T1000 (cell line): ENCODE measurements at regions not wholly inside any gene's neighbourhood (a gene's known extent, or its start where the extent isn't known, plus 50 kb on each side); places are given as distances from the start of the nearest gene placed in this dataset.
A peak's percentile ranks its signal among the peaks of the same experiment; 100 is the strongest.

Experiments used
- DNase-seq: peaks from one replicate; lab custom pipeline; 2025; ENCODE audit warnings: mixed read lengths; lab: John Stamatoyannopoulos, UW

DNA sequence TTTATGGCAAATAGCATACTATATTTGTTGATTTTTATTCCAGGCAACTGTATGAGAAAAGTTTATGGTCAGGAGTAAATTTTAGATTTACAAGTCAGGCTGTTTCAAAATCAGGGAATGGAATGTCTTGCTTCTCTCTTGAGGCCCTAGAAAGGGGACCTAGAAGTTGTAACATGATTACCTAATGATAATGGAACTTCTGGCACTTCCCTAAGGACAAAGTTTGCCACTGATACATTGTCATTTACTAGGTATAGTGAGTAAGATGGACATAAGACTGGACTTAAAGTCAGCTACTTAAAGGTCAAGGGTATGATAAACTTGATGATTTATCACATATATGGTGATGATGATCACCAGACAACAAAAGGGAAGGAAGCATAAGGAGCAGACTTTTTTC is 103.3 kb upstream of the VRK2 start:
- no peak for DNase-seq

DNA sequence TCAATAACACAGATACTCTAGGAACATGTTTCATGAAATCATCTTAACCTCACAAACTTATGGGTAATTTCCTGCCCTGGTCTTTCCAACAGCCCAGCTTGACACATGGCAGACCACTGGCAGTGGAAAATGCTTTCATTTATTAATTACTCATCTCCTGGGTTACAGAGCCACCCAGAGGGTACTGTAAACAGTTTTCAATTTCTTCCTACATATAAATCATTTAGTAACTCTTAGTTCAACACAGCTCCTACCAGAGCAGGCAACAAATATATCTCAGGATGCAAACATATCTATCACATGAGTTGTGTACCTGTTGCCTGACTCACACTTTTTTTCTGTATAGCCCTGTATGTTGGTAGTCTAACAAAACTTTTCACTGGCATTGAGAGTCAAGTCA is 99.2 kb upstream of the VRK2 start:
- no peak for DNase-seq

DNA sequence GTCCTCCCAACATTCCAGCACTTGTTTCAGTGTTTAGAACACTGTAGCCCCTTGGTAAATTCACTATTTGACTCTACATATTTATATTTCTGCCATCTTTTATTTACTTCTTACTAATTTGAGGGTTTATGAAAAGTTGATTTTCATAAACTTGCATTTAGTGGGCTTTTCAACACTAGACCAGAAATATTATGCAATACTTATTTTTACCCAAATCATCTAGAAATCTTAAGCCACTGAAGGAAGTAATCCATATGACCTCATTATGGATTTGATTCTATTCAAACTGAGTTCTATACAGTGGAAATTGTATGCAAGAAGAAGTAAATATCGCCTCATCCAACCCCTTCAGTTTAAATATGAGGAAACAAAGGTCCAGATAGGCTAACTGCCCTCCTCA is 92.6 kb upstream of the VRK2 start:
- DNase-seq = no peak

DNA sequence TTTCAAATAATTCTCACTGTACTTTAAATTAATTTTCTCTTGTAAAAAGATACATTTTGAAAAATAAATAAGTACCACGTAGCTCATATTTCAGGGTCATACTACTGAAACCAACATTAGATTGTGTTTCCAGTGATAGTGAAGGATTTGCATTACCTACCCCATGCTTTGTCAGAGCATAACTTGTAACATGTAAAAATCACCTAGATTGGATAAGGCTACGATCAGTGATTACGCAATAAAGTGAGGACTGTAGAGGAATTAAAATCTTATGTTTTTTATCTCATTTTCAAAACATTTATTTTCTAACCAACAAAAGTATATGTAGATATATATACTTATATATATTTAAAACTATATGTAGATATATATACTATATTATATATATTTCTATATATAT is 89.4 kb upstream of the VRK2 start:
- DNase-seq = no peak

DNA sequence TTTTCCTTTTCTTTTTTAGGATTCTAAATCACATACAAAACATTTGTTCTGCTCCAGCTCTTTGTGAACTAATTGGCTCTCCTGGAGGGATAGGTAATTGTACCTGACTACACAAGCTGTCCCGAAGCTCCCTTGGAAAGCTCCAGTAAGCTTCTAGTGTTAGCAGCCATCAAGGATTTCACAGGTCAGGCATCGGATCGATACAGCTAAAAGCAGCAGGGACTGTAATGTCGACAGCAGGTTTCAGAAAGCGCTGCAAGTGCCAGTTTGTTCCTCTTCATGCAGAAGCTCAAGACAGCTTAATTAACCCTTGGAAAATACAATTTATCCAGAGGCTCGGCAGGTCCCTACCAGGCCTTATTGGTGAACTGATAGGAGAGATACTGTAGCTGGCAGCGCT is 87.2 kb upstream of the VRK2 start:
- DNase-seq = no peak

DNA sequence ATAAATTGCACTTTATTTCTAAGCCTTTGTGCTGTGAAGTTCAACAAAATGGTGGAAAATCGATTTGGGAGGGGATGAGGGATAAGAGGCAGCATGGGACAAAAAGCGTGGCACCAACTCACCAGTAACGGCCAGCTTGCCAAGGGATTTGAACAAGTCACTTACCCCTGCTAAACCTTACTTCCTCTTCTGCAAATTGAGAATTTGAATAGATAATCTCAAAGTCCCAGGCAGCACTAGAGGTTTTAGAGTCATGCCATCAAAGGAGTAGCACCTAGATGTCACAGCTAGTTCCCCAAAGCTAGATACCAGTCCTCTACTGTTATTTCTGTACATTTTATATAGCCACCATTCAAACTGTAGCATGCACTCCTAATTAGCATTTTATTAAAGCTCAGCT is 83.7 kb upstream of the VRK2 start:
- DNase-seq = no peak

GRCh38 chr2:57965219-57965618 is 81.4 kb upstream of the VRK2 start:
- DNase-seq = no peak

DNA sequence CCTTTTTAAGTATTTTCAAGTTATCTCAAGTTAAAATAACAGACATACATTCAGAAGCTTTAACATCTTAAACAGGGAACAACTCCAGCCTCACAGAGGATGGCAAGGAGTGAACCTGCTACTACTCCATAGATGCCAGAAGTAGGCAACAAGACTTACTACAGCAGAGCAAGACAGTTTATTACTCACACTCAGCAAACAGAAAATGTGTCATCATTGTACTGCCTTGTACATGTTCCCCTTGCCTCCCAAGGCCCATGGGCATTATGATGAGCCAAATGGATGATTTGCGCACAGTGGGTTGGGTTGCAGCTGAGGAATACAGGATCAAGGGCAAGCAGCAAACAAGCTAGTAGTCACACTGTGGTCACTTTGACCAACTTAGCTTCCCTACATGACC is 80.6 kb upstream of the VRK2 start:
- no peak for DNase-seq

GRCh38 chr2:57973621-57974186 is 72.9 kb upstream of the VRK2 start:
- DNase-seq = no peak

DNA sequence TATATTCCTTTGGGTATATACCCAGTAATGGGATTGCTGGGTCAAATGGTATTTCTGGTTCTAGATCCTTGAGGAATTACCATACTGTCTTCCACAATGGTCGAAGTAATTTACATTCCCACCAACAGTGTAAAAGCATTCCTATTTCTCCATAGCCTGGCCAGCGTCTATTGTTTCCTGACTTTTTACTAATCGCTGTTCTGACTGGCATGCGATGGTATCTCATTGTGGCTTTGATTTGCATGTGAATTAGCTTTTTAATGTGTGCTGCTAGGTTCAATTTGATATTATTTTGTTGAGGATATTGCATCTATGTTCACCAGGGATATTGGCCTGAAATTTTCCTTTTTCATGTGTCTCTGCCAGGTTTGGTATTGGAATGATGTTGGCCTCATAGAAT is 67.4 kb upstream of the VRK2 start:
- DNase-seq = no peak

GRCh38 chr2:57981083-57981768 is 65.4 kb upstream of the VRK2 start:
- DNase-seq = peak; percentile 31

DNA sequence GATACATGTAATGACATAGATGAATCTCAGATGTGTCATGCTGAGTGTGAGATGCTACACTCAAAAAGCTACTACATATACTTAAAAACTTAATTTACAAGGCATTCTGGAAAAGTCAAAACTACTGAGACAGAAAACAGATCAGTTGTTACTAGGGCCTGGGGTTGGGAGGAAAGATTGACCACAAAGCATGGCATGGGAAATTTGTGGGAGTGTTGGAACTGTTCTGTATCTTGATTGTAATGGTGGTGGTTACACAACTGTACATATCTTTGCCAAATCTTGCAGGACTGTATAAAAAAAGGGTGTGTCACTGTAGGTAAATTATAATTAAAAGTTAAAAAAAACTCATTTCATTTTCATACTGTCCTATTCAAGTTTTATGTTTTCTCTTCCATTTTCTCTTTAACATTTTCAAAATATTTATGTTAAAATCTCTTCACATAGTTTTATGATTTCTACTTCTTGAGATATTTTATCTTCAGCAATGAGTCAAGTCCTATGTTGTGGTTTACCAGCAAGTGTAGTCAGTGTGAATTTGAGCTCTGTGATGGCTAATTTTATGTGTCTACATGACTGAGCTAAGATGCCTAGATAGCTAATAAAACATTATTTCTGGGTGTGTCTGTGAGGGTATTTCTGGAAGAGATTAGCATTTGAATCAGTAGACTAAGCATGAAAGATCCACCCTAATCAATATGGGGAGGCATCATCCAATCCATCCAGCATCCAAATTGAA is 58.6 kb upstream of the VRK2 start:
- DNase-seq = no peak

DNA sequence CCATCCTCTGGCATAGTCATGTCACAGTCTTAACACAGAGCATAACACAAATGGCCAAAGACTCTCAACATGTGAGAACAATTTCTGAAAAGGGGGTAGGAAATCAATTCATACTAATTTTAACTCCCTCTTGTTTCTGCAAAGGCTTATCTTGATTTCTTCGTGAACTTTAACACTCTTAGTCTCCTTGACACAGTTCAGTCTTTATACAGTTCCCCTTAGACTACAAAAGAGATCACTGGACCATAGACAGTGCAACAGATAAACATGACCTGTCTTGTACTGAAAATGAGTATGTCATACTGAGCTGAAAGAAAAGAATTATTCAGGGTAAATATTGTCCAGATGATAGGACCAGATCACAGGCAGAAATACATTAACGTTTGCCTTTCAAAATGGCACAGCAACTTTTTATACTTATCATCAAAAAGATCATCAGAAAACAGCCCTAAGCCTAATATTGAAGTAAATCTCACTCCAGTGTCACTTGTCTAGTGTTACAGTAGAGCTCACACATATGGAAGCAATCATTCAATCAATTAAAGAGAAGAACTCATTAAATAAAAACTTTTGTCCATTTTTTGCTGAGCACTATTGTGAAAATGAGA is 56.4 kb upstream of the VRK2 start:
- DNase-seq = no peak
